ENCODE measurements at regions not wholly inside any gene's neighbourhood (a gene's known extent, or its start where the extent isn't known, plus 50 kb on each side); places are given as distances from the start of the nearest gene placed in this dataset.

GRCh38 chr9:119088002-119088547 lies 281.2 kb downstream of the BRINP1 start:
- TF ChIP-seq CTCF (IDR thresholded peaks at IDR 0.05) = no peak
- no peak for TF ChIP-seq POLR2AphosphoS5 (IDR thresholded peaks at IDR 0.05)
- TF ChIP-seq EP300 (IDR thresholded peaks at IDR 0.05) = no peak
- no peak for TF ChIP-seq POLR2A (IDR thresholded peaks at IDR 0.05; ENCODE audit: low read depth)
- Histone ChIP-seq H3K36me3 (no peaks in the 10 kb centered on the region), H3K27ac (replicated peaks in 1 of 4) (no peak overlapping the region), H3K9me3 (no peaks in the 10 kb centered on the region), H3K27me3 (no peaks in the 10 kb centered on the region), H3K4me1 (peaks cover 0 to 5% (median 0%) of the 10 kb centered on the region in 4 donors), H3K4me3 (no peak overlapping the region)
- no peak for DNase-seq (ENCODE audit: extremely low spot score)
- intact Hi-C loops (cut with DNase I) = no loop called here
- 64% methylated on average over 5 of the region's 5 CpGs for WGBS

DNA sequence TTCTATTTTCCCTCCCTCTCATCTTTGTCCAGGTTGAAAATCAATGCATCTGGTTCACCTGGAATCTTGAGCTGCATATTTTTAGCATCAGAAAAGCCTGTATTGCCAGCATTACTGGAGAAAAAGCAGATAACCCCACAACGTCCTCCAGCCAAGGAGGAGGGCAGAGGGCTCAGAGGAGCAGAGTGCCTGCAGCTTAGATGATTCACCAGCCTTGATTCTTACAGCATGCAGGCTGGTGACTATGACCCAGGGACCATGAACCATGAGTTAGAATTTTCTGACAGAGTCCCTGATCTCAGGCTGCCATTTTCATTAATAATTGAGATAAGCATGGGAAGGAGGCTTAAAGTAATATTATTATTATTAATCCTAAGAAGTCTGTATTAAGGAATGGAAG lies 278.2 kb downstream of the BRINP1 start:
- no peaks in the 10 kb centered on the region for H3K27me3 ChIP-seq
- DNase-seq (ENCODE audit: extremely low spot score) = no peak
- H3K9me3 ChIP-seq = no peaks in the 10 kb centered on the region
- TF ChIP-seq EP300 (IDR thresholded peaks at IDR 0.05) (no peak), CTCF (IDR thresholded peaks at IDR 0.05) (no peak), POLR2A (IDR thresholded peaks at IDR 0.05; ENCODE audit: low read depth) (no peak), POLR2AphosphoS5 (IDR thresholded peaks at IDR 0.05) (no peak)
- H3K27ac ChIP-seq (replicated peaks in 1 of 4) = no peak overlapping the region
- WGBS = 14% methylated on average over 1 of the region's 1 CpG
- no peaks in the 10 kb centered on the region for H3K36me3 ChIP-seq
- intact Hi-C loops (cut with DNase I) = no loop called here
- H3K4me3 ChIP-seq = no peak overlapping the region
- H3K4me1 ChIP-seq = no peaks in the 10 kb centered on the region

- H3K9me3 ChIP-seq = no peaks in the 10 kb centered on the region
- no peaks in the 10 kb centered on the region for H3K4me1 ChIP-seq
- TF ChIP-seq EP300 (IDR thresholded peaks at IDR 0.05) = no peak
- TF ChIP-seq POLR2A (IDR thresholded peaks at IDR 0.05; ENCODE audit: low read depth) = no peak
- no peak for TF ChIP-seq CTCF (IDR thresholded peaks at IDR 0.05)
- TF ChIP-seq POLR2AphosphoS5 (IDR thresholded peaks at IDR 0.05) = no peak
- WGBS = 72% methylated on average over 5 of the region's 5 CpGs
- no peaks in the 10 kb centered on the region for H3K27me3 ChIP-seq
- intact Hi-C loops (cut with DNase I) = no loop called here
- no peaks in the 10 kb centered on the region for H3K36me3 ChIP-seq
- H3K27ac ChIP-seq (replicated peaks in 1 of 4) = no peak overlapping the region
- DNase-seq (ENCODE audit: extremely low spot score) = no peak
- no peak overlapping the region for H3K4me3 ChIP-seq
Observed at GRCh38 chr9:119092125-119092524, 277.1 kb downstream of the BRINP1 start.

GRCh38 chr9:119094086-119094485 lies 275.1 kb downstream of the BRINP1 start:
- no peaks in the 10 kb centered on the region for H3K9me3 ChIP-seq
- intact Hi-C loops (cut with DNase I) = no loop called here
- no peak overlapping the region for H3K4me3 ChIP-seq
- DNase-seq (ENCODE audit: extremely low spot score) = no peak
- no peak for TF ChIP-seq POLR2AphosphoS5 (IDR thresholded peaks at IDR 0.05)
- no peak for TF ChIP-seq EP300 (IDR thresholded peaks at IDR 0.05)
- no peak for TF ChIP-seq POLR2A (IDR thresholded peaks at IDR 0.05; ENCODE audit: low read depth)
- no peak for TF ChIP-seq CTCF (IDR thresholded peaks at IDR 0.05)
- no peak overlapping the region for H3K27ac ChIP-seq (replicated peaks in 1 of 4)
- H3K36me3 ChIP-seq = no peaks in the 10 kb centered on the region
- no peaks in the 10 kb centered on the region for H3K27me3 ChIP-seq
- no peaks in the 10 kb centered on the region for H3K4me1 ChIP-seq

GRCh38 chr9:119095072-119095471 lies 274.2 kb downstream of the BRINP1 start:
- Histone ChIP-seq H3K27ac (replicated peaks in 1 of 4) (no peak overlapping the region), H3K27me3 (no peaks in the 10 kb centered on the region), H3K4me3 (no peak overlapping the region), H3K36me3 (no peaks in the 10 kb centered on the region), H3K4me1 (no peaks in the 10 kb centered on the region), H3K9me3 (no peaks in the 10 kb centered on the region)
- no peak for TF ChIP-seq POLR2AphosphoS5 (IDR thresholded peaks at IDR 0.05)
- TF ChIP-seq CTCF (IDR thresholded peaks at IDR 0.05) = no peak
- TF ChIP-seq EP300 (IDR thresholded peaks at IDR 0.05) = no peak
- TF ChIP-seq POLR2A (IDR thresholded peaks at IDR 0.05; ENCODE audit: low read depth) = no peak
- WGBS = 71% methylated on average over 3 of the region's 3 CpGs
- intact Hi-C loops (cut with DNase I) = no loop called here
- no peak for DNase-seq (ENCODE audit: extremely low spot score)

Measured in esophagus muscularis mucosa (tissue), 4 donors.